SU-DHL-6 (cell line): ENCODE measurements at regions not wholly inside any gene's neighbourhood (a gene's known extent, or its start where the extent isn't known, plus 50 kb on each side); places are given as distances from the start of the nearest gene placed in this dataset.

Source experiments
- CTCF ChIP-seq: fragments of 200-600 bp; sonication (generic); IDR thresholded peaks from one replicate; pipeline ENCODE4 v1.5.1; 2017; ENCODE audit warnings: antibody characterized with exemption, mild to moderate bottlenecking, low read length, moderate library complexity; ENCODE audit not compliant: insufficient read depth, poor library complexity, severe bottlenecking
- EZH2phosphoT487 ChIP-seq: fragments of 200-600 bp; sonication (generic), shearing (Covaris generic); conservative IDR thresholded peaks from 2 replicates; pipeline ENCODE4 v1.6.1; 2018; ENCODE audit warnings: mild to moderate bottlenecking, antibody characterized with exemption, low read length, moderate library complexity, mixed read lengths

- TF ChIP-seq CTCF (no peak), EZH2phosphoT487 (no peak)
Observed at GRCh38 chr5:5676218-5676617, 253.7 kb downstream of the ICE1 start.
